ENCODE measurements at regions not wholly inside any gene's neighbourhood (a gene's known extent, or its start where the extent isn't known, plus 50 kb on each side); places are given as distances from the start of the nearest gene placed in this dataset.

- no peak for TF ChIP-seq ARID4B (CRISPR knock-in tag; IDR thresholded peaks at IDR 0.05; ENCODE audit: borderline replicate concordance)
- TF ChIP-seq MLX (CRISPR knock-in tag; IDR thresholded peaks at IDR 0.05) = no peak
- TF ChIP-seq CTCF (IDR thresholded peaks at IDR 0.05) = no peak
- no peak for TF ChIP-seq FOXP4 (CRISPR knock-in tag; IDR thresholded peaks at IDR 0.05)
- no peak for TF ChIP-seq ZNF281 (CRISPR knock-in tag; IDR thresholded peaks at IDR 0.05)
- TF ChIP-seq HMGA2 (CRISPR knock-in tag; IDR thresholded peaks at IDR 0.05) = no peak
- no peak for TF ChIP-seq ZBTB21 (CRISPR knock-in tag; IDR thresholded peaks at IDR 0.05; ENCODE audit: borderline replicate concordance)
- TF ChIP-seq RELA (CRISPR knock-in tag; IDR thresholded peaks at IDR 0.05; ENCODE audit: borderline replicate concordance) = no peak
- no peak for TF ChIP-seq ATF2 (CRISPR knock-in tag; IDR thresholded peaks at IDR 0.05; ENCODE audit: borderline replicate concordance, low read depth)
- no peak for TF ChIP-seq PRDM15 (CRISPR knock-in tag; IDR thresholded peaks at IDR 0.05)
- no peak for TF ChIP-seq ZNF121 (CRISPR knock-in tag; IDR thresholded peaks at IDR 0.05)
- TF ChIP-seq TP53 (CRISPR knock-in tag; IDR thresholded peaks at IDR 0.05) = no peak
- no peak for TF ChIP-seq FOXP1 (CRISPR knock-in tag; IDR thresholded peaks at IDR 0.05; ENCODE audit: borderline replicate concordance)
Measured at GRCh38 chr2:215486291-215487001, 50.6 kb upstream of the FN1 start.
